Astrocyte of the hippocampus (primary cell): ENCODE measurements at regions not wholly inside any gene's neighbourhood (a gene's known extent, or its start where the extent isn't known, plus 50 kb on each side); places are given as distances from the start of the nearest gene placed in this dataset.
"Not testable (repeated sequence)": the region's sequence is repeated elsewhere in the genome, so short reads cannot be mapped to it uniquely, and the experiment has no call there.

Source experiments
- DNase-seq: peaks from one replicate; pipeline ENCODE4 v3.0.0; 2011; ENCODE audit warnings: low read depth, low spot score

DNA sequence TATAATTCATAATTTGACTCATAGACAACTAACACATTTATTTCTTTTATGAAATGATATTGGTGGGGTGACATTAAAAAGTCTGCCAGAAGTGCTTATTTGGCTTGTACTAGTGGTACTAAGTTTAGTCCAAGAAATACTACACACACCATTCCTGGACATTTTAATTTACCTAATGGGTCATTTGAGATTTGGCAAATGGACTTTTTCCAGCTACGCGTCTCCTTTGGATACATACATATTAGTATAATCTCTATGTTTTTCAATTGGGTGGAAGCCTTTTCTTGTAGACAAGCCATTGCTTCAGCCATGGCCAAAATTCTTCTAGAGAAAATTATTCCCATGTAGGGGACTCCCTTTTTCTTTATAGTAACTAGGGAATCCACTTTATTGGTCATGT, 968.5 kb downstream of the C4orf33 start:
- no peak for DNase-seq

DNA sequence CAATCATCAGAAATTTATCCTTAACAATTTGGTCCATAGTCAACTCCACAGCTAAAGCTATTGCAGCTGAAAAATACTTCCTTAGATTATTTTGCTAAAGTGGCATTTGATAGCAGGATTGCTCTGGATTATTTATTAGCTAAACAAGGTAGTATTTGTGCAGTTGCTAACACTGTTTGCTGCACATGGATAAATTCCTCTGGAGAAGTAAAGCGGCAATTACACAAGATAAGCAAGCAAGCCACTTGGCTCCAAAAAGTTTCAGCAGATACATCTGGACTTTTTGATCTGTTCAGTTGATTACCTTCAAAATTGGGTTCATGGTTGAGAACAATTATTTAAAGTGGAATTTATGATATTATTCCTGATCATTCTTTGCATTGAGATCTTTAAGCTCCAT, 971.5 kb downstream of the C4orf33 start:
- DNase-seq = no peak

DNA sequence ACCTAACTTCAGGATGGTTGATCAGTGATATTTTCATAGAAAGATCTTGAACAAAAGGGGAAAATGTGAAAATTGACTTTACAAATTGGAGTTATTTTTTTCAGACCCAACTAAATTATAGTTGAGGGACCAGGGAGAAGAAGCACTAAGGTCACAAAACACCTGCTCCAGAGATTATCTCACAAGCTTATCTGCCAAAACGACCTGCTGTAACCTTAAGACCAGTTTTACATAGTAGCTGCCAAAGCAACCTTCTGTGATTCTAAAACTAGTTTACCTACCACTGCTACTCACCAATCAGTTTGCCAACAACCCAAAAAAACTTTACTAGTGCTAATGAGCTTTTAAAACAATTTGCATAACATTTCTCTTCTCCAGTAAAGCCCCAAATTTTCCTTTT, 972.1 kb downstream of the C4orf33 start:
- DNase-seq = no peak

DNA sequence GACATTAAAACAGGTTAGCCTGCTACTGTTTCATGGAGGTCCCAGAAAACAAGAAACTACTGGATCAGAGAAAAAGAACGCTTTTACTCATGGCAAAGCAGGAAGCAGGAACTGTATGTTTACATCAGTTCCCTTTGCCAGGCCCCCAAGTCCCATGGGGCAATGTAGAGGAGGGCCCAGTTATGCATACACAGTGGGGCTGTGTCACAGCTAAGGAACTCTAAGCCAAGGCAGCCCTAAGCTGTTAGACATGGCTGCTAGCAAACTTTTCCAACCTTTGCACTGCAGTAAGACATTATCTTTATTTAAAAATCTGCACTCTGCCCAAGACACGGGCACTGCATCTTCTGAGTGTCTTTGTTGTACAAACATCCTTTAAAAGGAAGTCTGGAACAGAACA, 975.8 kb downstream of the C4orf33 start:
- DNase-seq = no peak

DNA sequence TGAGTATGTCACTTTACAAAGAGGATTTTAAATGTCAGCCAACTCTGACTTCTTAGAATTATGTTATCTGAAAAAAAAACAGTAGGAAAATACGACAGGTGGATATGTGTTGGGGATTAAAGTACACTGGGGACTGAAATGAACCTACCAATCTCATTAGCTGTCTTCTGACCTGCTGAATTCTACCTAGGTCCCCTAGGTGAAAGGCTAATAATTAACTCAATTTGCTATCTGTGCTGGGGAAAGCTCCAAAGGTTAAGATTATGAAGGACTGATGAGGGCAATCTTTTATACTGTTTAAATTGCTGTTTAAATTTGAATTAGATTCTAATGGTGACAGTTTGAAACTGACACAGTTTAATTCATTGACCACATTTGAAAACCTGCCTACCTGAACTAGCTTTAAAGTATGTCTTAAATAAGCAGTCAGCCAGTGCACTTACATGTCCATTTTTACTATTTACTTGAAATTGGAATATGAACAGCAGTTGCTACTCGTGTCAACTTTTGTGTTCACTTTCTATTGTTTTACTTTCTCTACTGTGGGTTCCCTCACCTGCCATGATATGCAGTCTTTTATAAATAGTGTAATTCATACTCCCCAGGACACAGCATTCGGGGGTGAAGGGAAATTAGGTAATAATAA, 977.3 kb downstream of the C4orf33 start:
- no peak for DNase-seq

DNA sequence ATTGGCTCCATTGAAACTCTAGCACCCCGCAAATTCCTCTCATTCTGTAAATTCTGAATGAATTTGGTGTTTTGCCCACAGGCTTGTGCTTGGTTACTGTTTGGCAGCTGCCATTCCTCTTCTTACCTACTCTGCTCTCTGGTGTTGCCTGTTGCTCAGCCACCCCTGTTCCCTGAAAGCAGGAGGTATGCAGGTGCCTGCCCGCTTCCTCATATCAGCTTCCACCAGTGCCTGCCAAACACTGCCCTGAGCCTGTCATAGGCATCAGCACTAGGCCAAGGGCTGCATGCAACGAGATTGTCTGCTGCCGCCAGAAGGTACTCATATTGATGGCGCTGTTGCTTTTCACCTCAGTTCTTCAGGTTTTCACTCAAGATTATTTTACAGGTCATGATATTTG, 978.1 kb downstream of the C4orf33 start:
- DNase-seq = no peak

DNA sequence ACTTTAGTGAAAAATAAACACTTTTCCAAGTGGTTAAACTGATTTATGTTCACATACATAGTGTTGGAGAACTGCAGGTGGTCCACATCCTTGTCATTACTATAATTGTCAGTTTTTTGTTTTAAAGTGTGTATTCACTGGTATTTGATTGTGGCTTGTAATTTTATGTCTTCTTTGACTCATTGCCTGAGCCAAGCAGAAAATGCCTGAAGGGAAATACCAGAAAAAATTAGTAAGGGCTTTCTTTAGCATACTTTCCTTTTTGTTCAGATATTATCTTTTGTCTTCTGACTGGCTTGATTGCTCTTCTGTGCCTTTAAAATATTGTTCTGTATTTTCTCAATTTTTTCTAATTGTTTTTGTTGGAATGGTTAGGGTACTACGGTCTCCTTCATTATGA, 981.3 kb downstream of the C4orf33 start:
- peak; percentile 3 for DNase-seq

DNA sequence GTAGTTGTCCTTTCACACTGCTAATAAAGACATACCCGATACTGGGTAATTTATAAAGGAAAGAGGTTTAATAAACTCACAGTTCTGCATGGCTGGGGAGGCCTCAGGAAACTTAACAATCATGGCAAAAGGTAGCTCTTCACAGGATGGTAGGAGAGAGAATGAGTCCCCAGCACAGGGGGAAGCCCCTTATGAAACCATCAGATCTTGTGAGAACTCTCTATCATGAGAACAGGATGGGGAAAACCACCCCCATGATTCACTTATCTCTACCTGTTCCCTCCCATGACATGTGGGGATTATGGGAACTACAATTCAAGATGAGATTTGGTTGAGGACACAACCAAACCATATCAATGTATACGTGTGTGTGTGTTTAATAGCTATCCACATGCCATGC, 983.1 kb downstream of the C4orf33 start:
- DNase-seq = not testable (repeated sequence)

DNA sequence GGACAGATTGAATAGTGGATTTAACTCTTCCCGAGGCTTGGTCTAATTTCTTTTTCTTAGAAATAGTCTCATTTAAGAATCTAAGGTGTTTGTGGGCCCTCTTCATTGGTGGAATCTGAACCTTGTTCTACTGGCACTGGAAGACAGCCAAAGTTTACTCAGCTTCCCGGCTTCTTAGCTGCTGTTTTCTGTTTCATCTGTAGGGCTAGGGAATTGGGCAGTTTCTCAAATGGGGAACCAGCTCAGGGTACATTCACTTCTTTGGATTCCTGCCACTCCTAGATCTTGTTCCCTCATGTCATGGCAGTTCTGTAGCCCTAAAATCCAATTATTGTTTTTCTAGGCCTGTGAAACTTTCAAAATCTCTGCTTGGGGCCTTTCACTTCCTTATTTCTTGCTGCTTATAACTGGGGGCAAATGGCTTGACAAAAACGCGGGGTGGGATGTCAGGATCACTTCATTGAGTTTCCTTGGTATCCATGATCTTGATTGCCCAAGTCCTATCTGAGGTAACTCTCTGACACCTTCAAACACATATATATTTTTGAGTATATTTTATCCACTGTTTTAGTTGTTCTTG, 985.0 kb downstream of the C4orf33 start:
- peak; percentile 6 for DNase-seq

DNA sequence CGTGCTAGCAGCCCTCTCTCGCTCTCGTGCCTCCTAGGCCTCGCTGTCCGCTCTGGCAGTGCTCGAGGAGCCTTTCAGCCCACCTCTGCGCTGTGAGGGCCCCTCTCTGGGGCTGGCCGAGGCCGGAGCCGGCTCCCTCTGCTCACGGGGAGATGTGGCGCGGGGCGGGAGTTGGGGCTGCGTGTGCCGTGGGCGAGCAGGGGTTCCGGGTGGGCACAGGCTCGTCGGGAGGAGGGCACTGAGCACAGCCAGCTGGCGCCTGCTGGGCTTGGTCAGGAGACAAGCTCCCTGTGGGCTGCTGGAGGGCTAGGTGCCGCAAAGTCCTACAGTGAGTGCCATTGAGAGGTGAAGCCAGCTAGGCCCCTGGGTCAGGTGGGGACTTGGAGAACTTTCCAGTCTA, 994.5 kb downstream of the C4orf33 start:
- DNase-seq = no peak

DNA sequence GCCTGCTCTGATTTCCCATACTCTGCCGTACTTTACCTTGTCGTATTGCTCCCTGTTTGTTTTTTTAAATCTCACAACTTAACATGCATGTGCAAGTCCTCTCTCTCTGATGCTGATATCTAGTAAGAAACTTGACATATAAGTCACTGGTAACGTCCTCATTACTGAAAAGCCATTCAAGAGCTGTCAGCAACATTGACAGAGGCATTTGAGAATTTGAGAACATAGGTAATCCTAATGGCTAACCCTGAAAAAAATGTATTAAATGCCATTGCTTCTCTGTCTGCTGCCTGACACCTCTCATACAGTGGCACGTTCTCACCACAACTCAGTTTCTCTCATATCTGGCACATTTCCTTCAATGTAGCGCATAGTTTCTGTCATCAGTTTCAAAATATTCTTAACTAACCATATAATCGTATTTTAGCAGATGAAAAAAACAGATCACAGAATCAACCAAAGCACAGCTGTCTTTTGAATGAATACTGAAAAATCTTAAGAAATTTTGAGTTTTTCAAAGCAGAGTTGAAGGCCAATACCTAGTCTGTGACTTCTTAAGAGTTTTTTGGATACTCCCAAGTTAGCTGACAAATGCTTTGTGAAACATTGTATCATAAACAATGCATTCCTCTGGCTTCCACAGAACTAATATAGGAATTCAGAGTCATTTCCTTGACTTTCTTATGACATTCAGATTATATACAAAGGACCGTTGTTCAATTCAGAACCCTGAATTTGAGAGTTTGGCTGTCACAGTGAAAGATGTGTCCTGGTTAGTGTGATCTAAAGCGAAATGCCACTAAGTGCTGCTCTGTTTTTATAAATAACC, 996.4 kb downstream of the C4orf33 start:
- DNase-seq = no peak

DNA sequence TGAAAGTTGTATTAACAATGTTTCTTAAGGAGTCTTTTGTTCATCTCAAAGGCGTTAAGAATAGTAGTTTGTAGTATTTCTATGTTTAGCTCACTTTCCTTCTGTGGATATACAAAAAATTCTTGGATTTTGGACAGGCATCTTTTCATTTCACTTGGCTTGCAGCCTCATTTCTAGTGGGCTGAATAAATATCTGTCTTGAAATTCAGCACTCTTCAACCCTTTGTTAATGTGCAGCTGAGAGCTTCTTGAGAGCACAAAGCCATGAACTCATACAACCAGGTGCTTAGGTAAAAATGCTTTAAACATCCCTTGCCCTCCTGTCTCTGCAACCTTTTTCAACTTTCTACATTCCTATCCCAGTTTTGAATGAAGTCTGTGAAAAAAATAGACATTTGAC, 1003.2 kb downstream of the C4orf33 start:
- DNase-seq = no peak

DNA sequence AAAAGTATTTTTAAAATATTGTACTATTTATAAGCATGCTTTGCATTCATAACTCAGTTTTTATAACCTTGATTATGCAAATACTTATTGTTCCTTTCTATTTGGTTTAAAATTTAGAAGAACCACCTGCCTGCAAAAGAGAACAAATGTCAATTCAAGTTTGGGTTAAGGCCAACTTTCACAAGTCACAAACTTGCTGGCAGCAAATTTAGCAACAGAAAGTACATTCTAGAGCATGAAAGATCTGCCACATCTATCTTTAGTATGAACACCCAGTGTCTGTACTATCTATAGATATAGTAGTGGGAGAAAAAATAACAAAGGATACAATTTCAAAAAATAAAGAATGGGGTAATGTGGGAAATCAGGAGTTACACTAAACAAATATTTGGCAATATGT, 1014.2 kb downstream of the C4orf33 start:
- DNase-seq = no peak

DNA sequence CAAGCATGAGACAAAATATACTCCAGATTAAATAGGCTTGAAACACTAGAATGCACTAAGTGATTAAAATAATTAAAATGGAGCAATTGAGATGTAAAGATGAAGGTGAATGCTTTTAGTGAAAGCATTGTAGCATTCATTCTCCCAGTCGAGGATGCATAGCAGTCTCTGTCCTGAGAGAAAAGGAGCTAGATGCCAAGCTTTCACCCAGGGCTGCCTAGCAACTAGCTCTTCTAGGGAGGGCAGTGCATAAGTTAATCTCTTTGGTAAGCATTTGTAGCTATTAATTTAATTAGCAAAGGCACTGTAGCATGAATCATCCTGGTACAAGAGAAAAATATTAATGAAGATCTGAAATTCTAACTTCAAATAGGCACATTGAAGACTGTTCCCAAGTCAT, 1014.8 kb downstream of the C4orf33 start:
- DNase-seq = no peak

DNA sequence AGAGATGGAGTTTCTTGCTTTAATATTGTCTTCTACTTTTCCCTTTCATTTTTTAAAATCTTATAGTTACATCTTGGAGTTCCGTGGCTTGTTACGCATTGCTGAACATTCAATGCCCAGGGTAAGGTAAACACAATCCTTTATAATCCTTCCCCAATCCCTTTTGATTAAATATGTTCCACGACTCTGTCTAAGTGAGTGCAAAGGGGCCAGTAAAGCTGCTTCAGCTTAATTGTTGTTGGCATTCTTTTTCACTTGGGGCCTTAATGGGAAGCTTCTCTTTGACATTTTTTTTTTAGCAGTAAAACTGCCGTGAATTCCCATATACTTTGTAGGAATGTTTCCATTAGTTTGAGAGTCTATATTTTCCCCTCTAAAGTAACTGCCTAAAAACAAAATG, 1028.1 kb downstream of the C4orf33 start:
- DNase-seq = peak; percentile 9

DNA sequence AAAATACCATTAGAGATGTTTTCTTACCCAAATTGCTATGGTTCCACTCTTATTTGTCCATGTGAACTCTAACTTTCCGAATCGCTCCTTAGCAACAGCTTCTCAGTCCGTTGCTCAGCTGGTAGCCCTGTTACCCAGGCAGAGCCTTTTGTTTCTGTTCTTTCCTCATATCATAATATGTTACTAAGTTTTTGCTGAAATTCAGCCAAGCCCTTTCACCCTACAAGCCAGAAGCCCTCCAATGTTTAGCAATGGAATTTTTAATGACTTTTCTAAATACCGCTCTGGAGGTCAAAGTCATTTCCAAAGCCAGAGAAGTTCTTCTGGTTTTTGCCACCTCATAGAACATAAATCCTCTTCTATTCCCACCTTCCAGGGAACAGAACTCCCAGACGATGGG, 1029.5 kb downstream of the C4orf33 start:
- DNase-seq = peak; percentile 2

DNA sequence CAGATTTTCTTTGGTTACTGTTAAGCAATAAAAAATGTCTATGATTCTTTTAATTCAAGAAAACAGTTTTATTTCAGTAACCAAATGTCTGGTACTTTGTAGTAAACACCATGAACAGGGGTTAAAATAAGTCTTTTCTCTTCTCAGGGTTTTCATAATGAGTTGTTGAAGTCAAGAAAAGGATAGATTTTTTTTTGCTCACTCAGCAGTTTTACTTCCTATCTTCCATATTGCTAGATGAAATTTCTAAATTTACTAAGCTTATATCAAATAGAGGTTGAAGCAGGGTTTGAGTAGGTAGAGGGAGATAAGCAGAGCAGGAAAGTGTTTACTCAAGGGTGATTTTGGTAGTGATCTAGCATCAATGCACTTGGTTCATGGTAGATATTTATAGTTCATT, 1031.3 kb downstream of the C4orf33 start:
- no peak for DNase-seq

DNA sequence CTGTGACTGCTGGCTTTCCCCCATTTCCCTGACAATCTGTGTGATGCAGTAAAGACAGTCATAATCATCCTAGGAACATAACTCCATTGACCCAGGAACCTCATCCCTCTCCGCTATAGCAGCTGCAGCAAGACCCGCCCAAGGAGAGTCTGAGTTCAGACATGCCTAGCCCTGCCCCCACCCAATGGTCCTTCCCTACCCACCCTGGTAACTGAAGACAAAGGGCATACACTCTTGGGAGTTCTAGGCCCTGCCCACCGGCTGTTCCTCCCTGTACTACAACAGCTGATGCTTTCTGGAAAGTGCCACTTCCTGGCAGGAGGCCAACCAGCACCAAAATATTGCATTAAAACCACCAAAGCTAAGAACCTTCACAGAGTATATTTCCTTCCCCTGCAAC, 1035.6 kb downstream of the C4orf33 start:
- DNase-seq = no peak

DNA sequence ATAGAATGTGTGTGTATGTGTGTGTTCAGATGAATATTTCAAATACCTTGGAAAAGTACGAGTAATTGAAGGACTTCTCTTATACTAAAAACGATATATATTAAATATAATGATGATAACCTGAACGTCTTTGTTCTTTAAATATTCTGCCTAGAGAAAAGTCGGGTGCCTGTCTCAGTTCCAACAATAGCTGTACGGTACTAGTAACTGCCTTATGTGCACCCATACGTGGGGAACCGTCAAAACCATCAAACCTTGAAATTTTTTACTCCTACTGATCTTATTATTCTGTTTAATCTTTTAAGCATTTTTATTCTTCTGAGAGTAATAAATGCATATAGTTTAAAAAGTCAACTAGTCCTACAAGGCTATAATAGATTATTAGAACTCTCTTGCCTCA, 1045.7 kb downstream of the C4orf33 start:
- no peak for DNase-seq

DNA sequence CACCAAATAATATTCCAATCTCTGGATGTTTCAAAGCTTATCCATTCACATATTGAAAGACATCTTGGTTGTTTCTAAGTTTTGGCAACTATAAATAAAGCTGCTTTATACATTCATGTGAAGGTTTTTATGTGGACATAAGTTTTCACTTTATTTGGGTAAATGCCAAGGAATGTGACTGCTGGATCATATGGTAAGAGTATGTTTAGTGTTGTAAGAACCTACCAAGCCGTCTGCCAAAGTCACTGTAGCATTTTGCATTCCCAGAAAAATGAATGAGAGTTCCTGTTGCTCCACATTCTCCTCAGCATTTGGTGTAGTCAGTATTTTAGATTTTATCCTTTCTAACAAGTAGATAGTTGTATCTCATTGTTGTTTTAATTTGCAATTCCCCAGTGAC, 1047.7 kb downstream of the C4orf33 start:
- DNase-seq = no peak

DNA sequence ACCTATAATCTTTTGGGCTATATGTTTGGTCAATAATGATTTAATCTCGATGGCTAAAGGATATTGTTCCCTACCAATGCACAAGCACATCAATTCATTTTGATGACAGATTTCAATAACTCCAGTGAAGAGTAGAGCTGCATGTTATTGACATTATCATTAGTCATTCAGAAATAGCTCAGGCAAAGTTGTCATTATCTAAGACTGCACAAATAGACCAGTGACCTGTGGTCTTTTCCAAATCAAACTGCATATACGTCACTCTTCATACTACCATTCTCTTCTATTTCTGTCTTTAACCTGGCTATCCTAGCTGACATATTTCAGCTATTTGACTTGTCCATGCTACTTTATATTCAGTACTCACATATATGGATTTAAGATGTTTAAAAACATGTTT, 1050.8 kb downstream of the C4orf33 start:
- DNase-seq = no peak

DNA sequence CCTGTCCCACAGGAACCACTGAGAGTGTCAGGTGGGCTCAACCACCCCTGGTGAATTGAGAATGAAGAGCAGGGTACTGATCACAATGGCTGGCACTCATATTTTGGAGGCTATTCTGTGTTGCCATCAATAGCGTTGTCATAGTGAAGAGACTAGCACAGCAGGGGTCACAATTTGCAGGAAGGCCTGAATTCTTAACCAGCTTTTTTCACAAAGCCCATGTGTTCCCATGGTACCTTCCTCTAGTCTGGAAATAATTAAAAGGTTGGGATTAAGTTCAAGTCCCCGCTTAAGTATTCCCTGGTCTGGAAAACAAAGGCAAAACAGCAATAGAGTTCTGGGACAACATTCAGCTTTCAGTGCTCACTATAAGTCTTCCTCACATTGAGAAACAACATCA, 1051.7 kb downstream of the C4orf33 start:
- DNase-seq = peak; percentile 2

DNA sequence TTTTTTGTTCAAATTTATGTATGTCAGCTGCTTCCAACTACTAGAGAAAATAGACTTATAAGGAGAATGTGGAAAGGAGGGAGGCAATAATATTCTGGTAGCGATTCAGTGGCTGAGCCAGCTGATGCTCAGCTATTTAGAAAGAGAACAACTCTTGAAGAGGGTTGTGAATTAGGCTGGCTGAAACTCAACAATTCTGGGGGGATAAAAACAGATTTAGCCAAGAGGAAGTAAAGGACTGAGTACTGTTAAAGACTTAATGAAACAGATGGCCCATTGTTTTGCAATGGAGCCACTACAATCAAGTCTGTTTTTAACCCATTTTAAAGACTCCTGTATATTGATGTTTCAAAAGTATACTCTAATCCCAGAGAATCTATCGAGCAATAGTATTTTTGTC, 1058.9 kb downstream of the C4orf33 start:
- DNase-seq = no peak
